ENCODE measurements at regions not wholly inside any gene's neighbourhood (a gene's known extent, or its start where the extent isn't known, plus 50 kb on each side); places are given as distances from the start of the nearest gene placed in this dataset.

GRCh38 chr17:68125111-68125870 is 89.8 kb downstream of the KPNA2 start:
- no peak for TF ChIP-seq EZH2 (IDR thresholded peaks at IDR 0.05; ENCODE audit: insufficient read depth, poor library complexity, severe bottlenecking)
- no peak for TF ChIP-seq EZH2phosphoT487 (IDR thresholded peaks at IDR 0.05; ENCODE audit: insufficient read depth, low read depth)

Measured in GM23248 (cell line).